ENCODE measurements at regions not wholly inside any gene's neighbourhood (a gene's known extent, or its start where the extent isn't known, plus 50 kb on each side); places are given as distances from the start of the nearest gene placed in this dataset.

GRCh38 chr6:114987281-114987680, 644.5 kb upstream of the HS3ST5 start:
- H3K36me3 Mint-ChIP-seq (ENCODE audit: low read depth, unreplicated experiment), result no peaks in the 10 kb centered on the region
- no peak for TF ChIP-seq CTCF (IDR thresholded peaks at IDR 0.05; ENCODE audit: unreplicated experiment)
- no peak overlapping the region for H3K27ac Mint-ChIP-seq (ENCODE audit: unreplicated experiment)
- H3K9me3 Mint-ChIP-seq (ENCODE audit: unreplicated experiment), result no peaks in the 10 kb centered on the region
- no peaks in the 10 kb centered on the region for H3K4me1 Mint-ChIP-seq (ENCODE audit: unreplicated experiment)
- DNase-seq (ENCODE audit: low spot score), result no peak
- no peak overlapping the region for H3K4me3 Mint-ChIP-seq (ENCODE audit: unreplicated experiment)
- H3K27me3 Mint-ChIP-seq (ENCODE audit: unreplicated experiment), result no peaks in the 10 kb centered on the region

- H3K27me3 Mint-ChIP-seq (ENCODE audit: unreplicated experiment), result no peaks in the 10 kb centered on the region
- no peaks in the 10 kb centered on the region for H3K36me3 Mint-ChIP-seq (ENCODE audit: low read depth, unreplicated experiment)
- H3K4me1 Mint-ChIP-seq (ENCODE audit: unreplicated experiment), result no peaks in the 10 kb centered on the region
- no peak overlapping the region for H3K4me3 Mint-ChIP-seq (ENCODE audit: unreplicated experiment)
- no peaks in the 10 kb centered on the region for H3K9me3 Mint-ChIP-seq (ENCODE audit: unreplicated experiment)
- H3K27ac Mint-ChIP-seq (ENCODE audit: unreplicated experiment), result no peak overlapping the region
- no peak for TF ChIP-seq CTCF (IDR thresholded peaks at IDR 0.05; ENCODE audit: unreplicated experiment)
- no peak for DNase-seq (ENCODE audit: low spot score)
Measured at GRCh38 chr6:114955363-114955762, 612.5 kb upstream of the HS3ST5 start.

DNA sequence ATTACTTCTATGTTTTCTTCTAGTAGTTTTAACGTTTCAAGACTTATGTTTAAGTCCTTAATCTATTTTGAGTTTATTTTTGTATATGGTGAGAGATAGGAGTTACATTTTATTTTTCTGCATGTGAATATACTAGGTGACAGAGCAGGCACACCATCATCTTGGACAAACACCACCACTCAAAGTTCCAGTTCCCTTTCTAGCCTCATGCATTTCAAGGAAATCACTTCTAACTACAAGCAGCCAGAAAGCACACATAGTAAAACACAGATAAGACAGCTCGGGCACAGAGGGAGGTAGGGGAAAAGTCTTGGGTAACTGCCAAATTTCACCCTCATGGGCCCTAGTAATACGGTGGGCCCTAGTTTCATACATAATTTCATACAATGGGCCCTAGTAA, 609.4 kb upstream of the HS3ST5 start:
- no peak for TF ChIP-seq CTCF (IDR thresholded peaks at IDR 0.05; ENCODE audit: unreplicated experiment)
- H3K27ac Mint-ChIP-seq (ENCODE audit: unreplicated experiment), result no peak overlapping the region
- H3K4me1 Mint-ChIP-seq (ENCODE audit: unreplicated experiment), result no peaks in the 10 kb centered on the region
- no peak for DNase-seq (ENCODE audit: low spot score)
- no peaks in the 10 kb centered on the region for H3K36me3 Mint-ChIP-seq (ENCODE audit: low read depth, unreplicated experiment)
- no peaks in the 10 kb centered on the region for H3K27me3 Mint-ChIP-seq (ENCODE audit: unreplicated experiment)
- no peaks in the 10 kb centered on the region for H3K9me3 Mint-ChIP-seq (ENCODE audit: unreplicated experiment)
- H3K4me3 Mint-ChIP-seq (ENCODE audit: unreplicated experiment), result no peak overlapping the region

GRCh38 chr6:114945392-114945791, 602.6 kb upstream of the HS3ST5 start:
- TF ChIP-seq CTCF (IDR thresholded peaks at IDR 0.05; ENCODE audit: unreplicated experiment), result no peak
- Mint-ChIP-seq H3K4me1 (ENCODE audit: unreplicated experiment) (no peaks in the 10 kb centered on the region), H3K27me3 (ENCODE audit: unreplicated experiment) (no peaks in the 10 kb centered on the region)

GRCh38 chr6:114941078-114941477, 598.3 kb upstream of the HS3ST5 start:
- Mint-ChIP-seq H3K4me1 (ENCODE audit: unreplicated experiment) (peaks cover 3% of the 10 kb centered on the region), H3K27ac (ENCODE audit: unreplicated experiment) (no peak overlapping the region), H3K9me3 (ENCODE audit: unreplicated experiment) (no peaks in the 10 kb centered on the region), H3K4me3 (ENCODE audit: unreplicated experiment) (no peak overlapping the region), H3K27me3 (ENCODE audit: unreplicated experiment) (no peaks in the 10 kb centered on the region), H3K36me3 (ENCODE audit: low read depth, unreplicated experiment) (no peaks in the 10 kb centered on the region)
- no peak for TF ChIP-seq CTCF (IDR thresholded peaks at IDR 0.05; ENCODE audit: unreplicated experiment)
- DNase-seq (ENCODE audit: low spot score), result no peak

More at GRCh38 chr6:114945392-114945791, 602.6 kb upstream of the HS3ST5 start:
- no peak overlapping the region for H3K27ac Mint-ChIP-seq (ENCODE audit: unreplicated experiment)
- no peak for DNase-seq (ENCODE audit: low spot score)
- no peak overlapping the region for H3K4me3 Mint-ChIP-seq (ENCODE audit: unreplicated experiment)
- H3K9me3 Mint-ChIP-seq (ENCODE audit: unreplicated experiment), result no peaks in the 10 kb centered on the region
- H3K36me3 Mint-ChIP-seq (ENCODE audit: low read depth, unreplicated experiment), result no peaks in the 10 kb centered on the region

Data from endothelial cell (in vitro differentiated cells).